ENCODE measurements at regions not wholly inside any gene's neighbourhood (a gene's known extent, or its start where the extent isn't known, plus 50 kb on each side); places are given as distances from the start of the nearest gene placed in this dataset.
"Not testable (repeated sequence)": the region's sequence is repeated elsewhere in the genome, so short reads cannot be mapped to it uniquely, and the experiment has no call there.

- no peak for DNase-seq (ENCODE audit: low read depth in 2 of 2)
Observed at GRCh38 chr21:16420031-16420724, 690.4 kb downstream of the USP25 start.

DNA sequence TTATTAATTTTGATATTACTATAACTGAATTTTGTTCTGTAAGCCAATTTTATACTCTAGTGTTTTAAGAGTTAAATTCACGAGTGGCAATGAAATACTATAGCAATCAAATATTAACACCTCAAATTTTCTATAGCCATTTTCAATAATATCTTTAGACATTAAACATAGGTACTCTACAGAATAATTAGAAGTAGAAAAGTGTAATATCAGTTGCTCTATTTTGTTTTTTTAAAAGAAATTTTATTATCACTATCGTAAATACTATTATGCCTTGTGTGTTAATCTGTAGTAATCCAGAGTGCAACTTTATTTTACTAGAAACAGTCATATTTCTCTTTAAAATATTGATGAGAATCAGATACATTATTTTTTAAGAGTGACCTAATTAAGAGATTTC is 691.2 kb downstream of the USP25 start:
- DNase-seq (ENCODE audit: low read depth in 2 of 2), result no peak

DNA sequence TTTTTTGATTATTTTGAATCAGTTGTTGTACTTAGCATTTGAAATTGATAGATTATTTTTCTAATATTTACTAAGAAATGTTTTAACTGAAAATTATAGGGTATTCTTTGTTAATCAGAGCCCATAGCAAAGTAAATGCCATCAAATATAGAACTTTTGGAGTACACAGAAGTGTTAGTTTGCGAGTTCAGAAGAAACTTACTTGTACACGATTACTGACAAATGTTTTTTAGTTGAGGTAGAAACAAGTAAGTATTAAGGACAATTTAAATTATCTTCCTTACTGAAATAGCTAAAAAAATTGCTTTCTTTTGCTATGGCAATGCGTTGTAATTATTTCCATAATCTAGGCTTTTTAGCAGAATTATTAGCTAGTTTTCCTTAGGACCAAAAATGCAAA is 692.2 kb downstream of the USP25 start:
- DNase-seq (ENCODE audit: low read depth in 2 of 2), result no peak

GRCh38 chr21:16422702-16423101 is 692.9 kb downstream of the USP25 start:
- DNase-seq (ENCODE audit: low read depth in 2 of 2), result no peak

- no peak for DNase-seq (ENCODE audit: low read depth in 2 of 2)
Observed at GRCh38 chr21:16423921-16424320, 694.1 kb downstream of the USP25 start.

- DNase-seq (ENCODE audit: low read depth in 2 of 2), result no peak
Observed at GRCh38 chr21:16424331-16424751, 694.6 kb downstream of the USP25 start.

DNA sequence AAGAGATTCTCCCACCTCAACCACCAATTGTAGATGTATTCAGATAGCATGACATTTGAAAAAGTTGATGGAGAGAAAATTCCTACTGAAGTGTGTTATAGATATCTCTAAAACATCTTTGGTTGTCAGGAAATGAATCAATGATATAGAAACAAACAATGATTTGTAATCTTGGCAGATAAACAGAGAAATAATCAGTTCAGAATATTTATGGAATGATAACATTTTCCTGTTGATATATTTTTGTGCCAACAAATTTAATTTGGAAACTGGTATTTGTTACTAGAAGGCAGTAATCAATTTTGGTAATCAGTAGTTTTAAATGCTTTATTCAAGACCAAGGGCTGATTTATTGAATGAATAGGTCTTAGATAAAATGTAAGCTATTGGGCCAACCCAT is 695.6 kb downstream of the USP25 start:
- DNase-seq (ENCODE audit: low read depth in 2 of 2), result no peak

- no peak for DNase-seq (ENCODE audit: low read depth in 2 of 2)
Observed at GRCh38 chr21:16426936-16427335, 697.2 kb downstream of the USP25 start.

DNA sequence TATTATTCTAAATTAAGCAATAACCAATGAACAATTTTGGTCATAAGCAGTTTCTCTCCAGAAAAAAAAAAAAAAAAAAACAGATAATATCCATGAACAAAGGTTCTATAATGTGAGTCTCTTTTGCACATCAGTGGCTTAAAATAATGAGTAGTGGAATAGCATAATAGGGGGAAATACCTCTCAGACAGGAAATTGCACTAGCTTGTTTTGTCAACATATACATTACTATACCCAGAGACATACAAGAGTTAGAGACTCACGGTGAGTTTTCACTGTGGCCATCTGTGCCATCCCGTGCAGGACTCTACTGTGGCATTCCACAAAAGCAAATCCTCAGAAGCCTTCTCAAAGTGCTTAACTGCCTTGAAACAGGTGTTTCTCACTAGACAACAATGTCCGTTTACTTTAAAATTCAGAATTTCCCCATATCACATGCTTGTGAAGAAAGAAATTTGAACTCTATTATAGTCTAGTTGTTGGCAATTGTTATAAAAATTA is 697.9 kb downstream of the USP25 start:
- DNase-seq (ENCODE audit: low read depth in 2 of 2), result no peak

- DNase-seq (ENCODE audit: low read depth in 2 of 2), result no peak
Observed at GRCh38 chr21:16437586-16437985, 707.8 kb downstream of the USP25 start.

GRCh38 chr21:16438761-16439160 is 709.0 kb downstream of the USP25 start:
- DNase-seq (ENCODE audit: low read depth in 2 of 2), result no peak

GRCh38 chr21:16441789-16442188 is 712.0 kb downstream of the USP25 start:
- DNase-seq (ENCODE audit: low read depth in 2 of 2), result no peak

DNA sequence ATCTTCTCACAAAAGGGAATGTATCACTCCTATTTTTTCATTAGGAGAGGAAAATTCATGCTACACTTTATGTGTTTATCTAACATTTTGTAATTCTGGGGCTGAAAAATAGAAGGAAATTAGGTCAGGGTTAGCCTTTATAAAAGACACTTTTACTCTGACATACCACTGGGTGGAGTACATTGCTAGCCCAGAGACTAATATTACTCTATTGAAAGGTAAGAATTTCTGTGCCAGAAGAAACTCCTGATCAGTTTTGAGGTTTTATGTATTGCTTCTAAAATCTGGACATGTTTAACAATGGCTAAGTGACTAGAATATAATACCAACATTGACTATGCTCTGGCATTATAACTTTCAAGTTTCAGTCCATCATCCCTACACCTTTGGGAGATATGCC is 724.6 kb downstream of the USP25 start:
- no peak for DNase-seq (ENCODE audit: low read depth in 2 of 2)

DNA sequence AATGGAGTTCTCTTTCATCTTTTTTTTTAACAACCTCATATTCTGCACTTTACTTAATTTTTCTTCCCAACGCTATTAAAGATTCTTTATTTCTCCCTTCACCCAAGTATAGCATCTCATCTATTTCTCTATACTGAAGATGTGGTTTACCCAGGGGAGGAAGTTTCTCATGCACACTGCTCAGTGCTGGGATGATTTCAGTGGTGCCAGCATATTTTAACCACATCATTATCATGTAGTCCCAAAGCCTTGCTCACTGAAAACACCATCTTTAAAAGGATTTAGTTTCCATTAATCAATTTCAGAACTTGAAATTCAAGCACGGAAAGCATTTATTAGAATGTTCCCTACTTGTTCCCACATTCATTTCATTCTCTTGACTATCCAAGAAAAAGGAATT is 725.7 kb downstream of the USP25 start:
- DNase-seq (ENCODE audit: low read depth in 2 of 2), result no peak

DNA sequence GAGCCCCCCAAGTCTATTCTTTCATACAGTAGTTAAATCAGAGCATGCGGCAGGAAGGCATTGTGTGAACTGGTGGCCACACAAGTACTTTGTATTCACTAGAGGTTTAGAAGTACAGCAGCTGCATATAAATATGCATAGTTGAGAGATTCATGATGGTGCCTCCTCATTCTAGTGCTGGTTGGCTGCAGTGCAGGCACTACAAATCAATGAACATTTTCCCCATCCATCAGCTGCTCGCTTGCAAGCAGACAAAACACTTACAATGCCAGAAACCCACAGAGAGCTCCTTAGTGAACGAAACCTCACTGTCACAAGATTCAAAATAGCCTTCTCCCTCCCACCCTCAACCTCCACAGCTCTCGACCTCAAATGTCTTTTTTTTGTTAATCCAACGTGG is 726.2 kb downstream of the USP25 start:
- no peak for DNase-seq (ENCODE audit: low read depth in 2 of 2)

DNA sequence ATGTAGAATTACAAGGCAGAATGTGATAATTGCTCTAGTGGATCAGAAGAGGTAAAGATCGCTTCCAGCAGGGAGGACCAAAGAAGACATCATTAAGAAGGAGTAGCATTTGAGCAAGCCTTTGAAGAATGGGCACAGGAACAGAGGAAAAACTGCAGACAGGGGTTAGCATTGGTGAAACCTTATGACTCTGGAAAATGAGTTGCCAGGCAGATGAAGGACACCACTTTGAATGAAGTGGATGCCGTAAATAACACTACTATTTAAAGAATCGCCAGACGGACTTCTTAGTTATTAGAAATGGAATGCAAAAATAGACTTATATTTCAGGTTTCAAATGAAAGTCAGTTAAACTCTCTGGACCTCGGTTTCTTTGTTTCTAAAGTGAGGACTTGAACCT is 727.7 kb downstream of the USP25 start:
- DNase-seq (ENCODE audit: low read depth in 2 of 2), result no peak

DNA sequence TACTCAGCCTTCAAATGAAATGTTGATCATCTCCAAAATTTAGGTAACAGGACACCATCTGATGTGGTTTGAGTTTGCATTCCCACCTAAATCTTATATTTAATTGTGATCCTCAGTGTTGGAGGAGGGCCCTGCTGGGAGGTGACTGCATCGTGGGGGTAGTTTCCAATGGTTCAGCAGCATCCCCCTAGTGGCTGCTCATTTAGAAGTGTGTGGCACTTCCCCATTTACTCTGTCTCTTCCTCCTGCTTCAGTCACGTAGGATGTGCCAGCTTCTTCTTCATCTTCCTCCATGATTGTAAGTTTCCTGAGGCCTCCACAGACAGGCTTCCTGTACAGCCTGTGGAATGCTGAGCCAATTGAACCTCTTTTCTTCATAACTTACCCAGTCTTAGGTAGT is 731.2 kb downstream of the USP25 start:
- no peak for DNase-seq (ENCODE audit: low read depth in 2 of 2)

DNA sequence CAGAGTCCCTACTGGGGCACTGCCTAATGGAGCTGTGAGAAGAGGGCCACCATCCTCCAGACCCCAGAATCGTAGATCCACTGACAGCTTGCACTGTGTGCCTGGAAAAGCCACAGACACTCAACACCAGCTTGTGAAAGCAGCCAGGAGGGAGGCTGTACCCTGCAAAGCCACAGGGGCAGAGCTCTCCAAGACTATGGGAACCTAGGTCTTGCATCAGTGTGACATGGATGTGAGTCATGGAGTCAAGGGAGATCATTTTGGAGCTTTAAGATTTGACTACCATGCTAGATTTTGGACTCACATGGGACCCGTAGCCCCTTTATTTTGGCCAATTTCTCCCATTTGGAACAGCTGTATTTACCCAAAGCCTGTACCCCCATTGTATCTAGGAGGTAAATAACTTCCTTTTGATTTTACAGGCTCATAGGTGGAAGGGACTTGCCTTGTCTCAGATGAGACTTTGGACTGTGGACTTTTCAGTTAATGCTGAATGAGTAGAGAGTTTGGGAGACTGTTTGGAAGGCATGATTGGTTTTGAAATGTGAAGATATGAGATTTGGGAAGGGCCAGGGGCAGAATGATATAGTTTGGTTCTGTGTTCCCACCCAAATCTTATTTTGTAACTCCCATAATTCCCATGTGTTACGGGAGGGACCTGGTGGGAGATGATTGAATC is 734.6 kb downstream of the USP25 start:
- not testable (repeated sequence) for DNase-seq (ENCODE audit: low read depth in 2 of 2)

GRCh38 chr21:16468184-16468583 is 738.4 kb downstream of the USP25 start:
- DNase-seq (ENCODE audit: low read depth in 2 of 2), result no peak

DNA sequence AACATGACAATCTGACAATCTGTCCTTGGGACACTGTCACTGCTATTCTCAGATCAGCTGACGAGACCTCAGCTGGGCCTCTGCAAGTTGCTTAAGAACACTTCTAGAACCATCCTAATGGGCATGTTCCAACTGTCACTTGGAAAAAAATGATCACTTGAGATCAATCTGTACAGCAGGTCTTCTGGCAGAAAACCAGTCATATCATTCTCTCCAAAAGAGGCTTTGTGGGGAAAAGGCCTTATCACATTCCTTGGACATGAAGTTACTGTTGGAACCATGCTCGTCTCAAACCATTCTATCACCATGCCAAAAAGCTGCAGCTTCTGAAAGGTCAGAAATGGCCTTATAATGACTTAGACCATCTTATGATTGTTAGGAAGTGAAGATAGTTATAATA is 744.2 kb downstream of the USP25 start:
- DNase-seq (ENCODE audit: low read depth in 2 of 2), result no peak

- DNase-seq (ENCODE audit: low read depth in 2 of 2), result no peak
Observed at GRCh38 chr21:16476056-16476825, 746.5 kb downstream of the USP25 start.

GRCh38 chr21:16488042-16488441 is 758.3 kb downstream of the USP25 start:
- no peak for DNase-seq (ENCODE audit: low read depth in 2 of 2)

DNA sequence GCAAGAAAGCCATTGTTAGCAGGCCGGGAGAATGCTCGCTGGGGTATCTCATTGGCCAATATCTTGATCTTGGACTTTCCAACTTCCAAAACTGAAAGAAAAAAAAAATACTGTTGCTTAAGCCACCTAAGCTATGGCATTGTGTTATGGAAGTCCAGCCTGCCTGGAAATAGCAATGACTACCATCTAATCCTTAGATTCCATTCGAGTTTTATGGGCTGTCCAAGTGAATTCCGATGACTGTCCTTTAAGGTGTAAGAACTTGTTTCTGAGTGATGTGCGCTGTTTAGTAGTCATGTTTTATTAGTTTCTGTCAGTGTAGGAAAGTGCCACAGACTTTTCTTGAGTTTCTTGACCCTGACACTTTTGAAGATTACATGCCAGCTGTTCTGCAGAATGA is 762.6 kb downstream of the USP25 start:
- DNase-seq (ENCODE audit: low read depth in 2 of 2), result no peak

All from stimulated activated CD8-positive, alpha-beta memory T cell treated with anti-CD3 and anti-CD28 coated beads, Interleukin-15, amount 100 ng/mL, for 48 hours (primary cell).